ENCODE measurements at regions not wholly inside any gene's neighbourhood (a gene's known extent, or its start where the extent isn't known, plus 50 kb on each side); places are given as distances from the start of the nearest gene placed in this dataset.

DNA sequence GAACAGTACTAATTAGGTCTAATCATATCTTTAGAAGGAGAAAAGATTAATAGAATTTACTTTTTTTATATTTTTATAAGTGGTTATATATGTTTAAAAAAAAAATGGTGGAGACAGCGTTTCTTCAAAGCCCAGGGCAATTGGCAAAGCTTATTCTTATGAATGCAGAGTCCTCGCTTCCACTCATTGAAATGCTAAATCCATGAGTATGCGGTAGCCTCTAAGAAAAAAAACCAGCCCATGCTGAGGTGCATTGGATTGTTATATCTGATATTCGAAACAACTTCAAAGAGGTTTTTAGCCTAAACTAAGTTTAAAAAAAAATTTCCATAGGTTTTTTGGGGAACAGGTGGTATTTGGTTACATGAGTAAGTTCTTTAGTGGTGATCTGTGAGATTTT is 142.8 kb downstream of the GOLIM4 start:
- Histone ChIP-seq H2BK5ac (ENCODE audit: insufficient read length, low read length) (no peak overlapping the region), H3K18ac (ENCODE audit: insufficient read length, low read depth, low read length) (no peak overlapping the region), H2BK20ac (ENCODE audit: low read depth, low read length, poor library complexity, severe bottlenecking) (no peak overlapping the region), H3K4me1 (ENCODE audit: insufficient read depth, low read length) (no peaks in the 10 kb centered on the region; the same call in 1 of the 2 replicates), H2BK15ac (ENCODE audit: low read depth, low read length) (no peak overlapping the region), H3K79me1 (ENCODE audit: insufficient read depth, low read depth, low read length, poor library complexity, severe bottlenecking) (no peaks in the 10 kb centered on the region), H4K8ac (replicated peaks; ENCODE audit: insufficient read length, low read depth, low read length) (no peak overlapping the region), H3K27me3 (ENCODE audit: insufficient read depth, low read length) (no peaks in the 10 kb centered on the region), H2AFZ (ENCODE audit: low read length) (no peak overlapping the region), H3K14ac (ENCODE audit: insufficient read depth, low read length) (no peak overlapping the region), H3K56ac (ENCODE audit: insufficient read length, low read depth, low read length) (no peak overlapping the region), H2BK12ac (ENCODE audit: insufficient read length, low read depth, low read length) (no peak overlapping the region), H3K27ac (ENCODE audit: insufficient read length, low read depth, low read length) (no peak overlapping the region), H3K79me2 (ENCODE audit: insufficient read depth, low read length) (no peaks in the 10 kb centered on the region), H2BK120ac (ENCODE audit: low read depth, low read length, poor library complexity, severe bottlenecking) (no peak overlapping the region), H4K5ac (ENCODE audit: insufficient read length, low read depth, low read length) (no peak overlapping the region), H4K20me1 (ENCODE audit: control insufficient read depth, insufficient read depth, insufficient read length) (no peaks in the 10 kb centered on the region), H3K23ac (ENCODE audit: insufficient read length, low read depth, low read length) (no peak overlapping the region), H3K4me2 (ENCODE audit: insufficient read depth, insufficient read length, low read length) (peak overlapping the region; percentile 21), H3K9ac (ENCODE audit: extremely low read depth, insufficient read length, low read length) (no peak overlapping the region), H3K4ac (ENCODE audit: low read depth, low read length) (no peak overlapping the region), H4K91ac (ENCODE audit: insufficient read length, low read depth, low read length) (no peak overlapping the region), H3K9me3 (ENCODE audit: control insufficient read depth, low read depth, low read length) (no peaks in the 10 kb centered on the region), H2AK5ac (ENCODE audit: insufficient read length, low read length) (no peak overlapping the region), H3T11ph (ENCODE audit: low read length) (no peak overlapping the region), H3K23me2 (ENCODE audit: insufficient read length, low read depth, low read length, poor library complexity, severe bottlenecking) (no peaks in the 10 kb centered on the region)
- TF ChIP-seq, protein P1, sequence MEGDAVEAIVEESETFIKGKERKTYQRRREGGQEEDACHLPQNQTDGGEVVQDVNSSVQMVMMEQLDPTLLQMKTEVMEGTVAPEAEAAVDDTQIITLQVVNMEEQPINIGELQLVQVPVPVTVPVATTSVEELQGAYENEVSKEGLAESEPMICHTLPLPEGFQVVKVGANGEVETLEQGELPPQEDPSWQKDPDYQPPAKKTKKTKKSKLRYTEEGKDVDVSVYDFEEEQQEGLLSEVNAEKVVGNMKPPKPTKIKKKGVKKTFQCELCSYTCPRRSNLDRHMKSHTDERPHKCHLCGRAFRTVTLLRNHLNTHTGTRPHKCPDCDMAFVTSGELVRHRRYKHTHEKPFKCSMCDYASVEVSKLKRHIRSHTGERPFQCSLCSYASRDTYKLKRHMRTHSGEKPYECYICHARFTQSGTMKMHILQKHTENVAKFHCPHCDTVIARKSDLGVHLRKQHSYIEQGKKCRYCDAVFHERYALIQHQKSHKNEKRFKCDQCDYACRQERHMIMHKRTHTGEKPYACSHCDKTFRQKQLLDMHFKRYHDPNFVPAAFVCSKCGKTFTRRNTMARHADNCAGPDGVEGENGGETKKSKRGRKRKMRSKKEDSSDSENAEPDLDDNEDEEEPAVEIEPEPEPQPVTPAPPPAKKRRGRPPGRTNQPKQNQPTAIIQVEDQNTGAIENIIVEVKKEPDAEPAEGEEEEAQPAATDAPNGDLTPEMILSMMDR (conservative IDR thresholded peaks at IDR 0.05) = no peak
- Mint-ChIP-seq H3K27ac (no peak overlapping the region), H3K9me3 (no peaks in the 10 kb centered on the region; a peak in 1 of 5 replicates), H3K36me3 (ENCODE audit: insufficient read depth in 1 of 3, low read depth in 3 of 3) (no peaks in the 10 kb centered on the region), H3K4me1 (peaks cover 4 to 6% of the 10 kb centered on the region in 2 experiments; a peak in 3 of 4 replicates), H3K27me3 (ENCODE audit: low read depth) (no peaks in the 10 kb centered on the region), H3K4me3 (no peak overlapping the region)
- WGBS (ENCODE audit: extremely low coverage, insufficient read length, low lambda C conversion rate) = no CpG with 5 or more reads among the region's 4 CpGs
- no peak for DNase-seq

Data from H9 (cell line).